Anterior cingulate cortex (tissue), 58 donors: ENCODE measurements at regions not wholly inside any gene's neighbourhood (a gene's known extent, or its start where the extent isn't known, plus 50 kb on each side); places are given as distances from the start of the nearest gene placed in this dataset.
"Not testable (repeated sequence)": the region's sequence is repeated elsewhere in the genome, so short reads cannot be mapped to it uniquely, and the experiment has no call there.

Experiments used
- DNase-seq, 58 donors: peaks; one replicate each; lab custom pipeline; 2025; lab: John Stamatoyannopoulos, UW

GRCh38 chr13:59312776-59313175, 851.0 kb downstream of the DIAPH3 start:
- DNase-seq, result no peak

- DNase-seq, result peak in 54 of 58 donors; percentile 1 to 86 (median 43)
Measured at GRCh38 chr13:59318320-59318930, 845.3 kb downstream of the DIAPH3 start.

GRCh38 chr13:59319276-59319675, 844.5 kb downstream of the DIAPH3 start:
- DNase-seq, result no peak

GRCh38 chr13:59320021-59320420, 843.7 kb downstream of the DIAPH3 start:
- no peak for DNase-seq

- not testable (repeated sequence) for DNase-seq
Measured at GRCh38 chr13:59324401-59324800, 839.3 kb downstream of the DIAPH3 start.

- DNase-seq, result no peak
Measured at GRCh38 chr13:59326717-59327116, 837.0 kb downstream of the DIAPH3 start.

GRCh38 chr13:59330764-59331163, 833.0 kb downstream of the DIAPH3 start:
- DNase-seq, result no peak

- no peak for DNase-seq
Measured at GRCh38 chr13:59332966-59333365, 830.8 kb downstream of the DIAPH3 start.

- no peak for DNase-seq
Measured at GRCh38 chr13:59337070-59337469, 826.7 kb downstream of the DIAPH3 start.

GRCh38 chr13:59340151-59340550, 823.6 kb downstream of the DIAPH3 start:
- DNase-seq, result no peak

- no peak for DNase-seq
Measured at GRCh38 chr13:59340581-59340980, 823.1 kb downstream of the DIAPH3 start.

GRCh38 chr13:59342400-59342799, 821.3 kb downstream of the DIAPH3 start:
- no peak for DNase-seq

GRCh38 chr13:59343132-59343531, 820.6 kb downstream of the DIAPH3 start:
- DNase-seq, result peak in 5 of 58 donors; percentile 5 to 32 (median 21)

GRCh38 chr13:59343993-59344822, 819.5 kb downstream of the DIAPH3 start:
- DNase-seq, result no peak

- no peak for DNase-seq
Measured at GRCh38 chr13:59345311-59345710, 818.4 kb downstream of the DIAPH3 start.

GRCh38 chr13:59346999-59347723, 816.6 kb downstream of the DIAPH3 start:
- DNase-seq, result no peak

- no peak for DNase-seq
Measured at GRCh38 chr13:59348617-59349016, 815.1 kb downstream of the DIAPH3 start.

GRCh38 chr13:59352600-59352999, 811.1 kb downstream of the DIAPH3 start:
- DNase-seq, result no peak

- no peak for DNase-seq
Measured at GRCh38 chr13:59354665-59355369, 808.9 kb downstream of the DIAPH3 start.

- peak in 3 of 58 donors; percentile 3 to 28 (median 8) for DNase-seq
Measured at GRCh38 chr13:59356607-59357006, 807.1 kb downstream of the DIAPH3 start.

GRCh38 chr13:59358014-59358413, 805.7 kb downstream of the DIAPH3 start:
- DNase-seq, result no peak
